ENCODE measurements at regions not wholly inside any gene's neighbourhood (a gene's known extent, or its start where the extent isn't known, plus 50 kb on each side); places are given as distances from the start of the nearest gene placed in this dataset.
"Not testable (repeated sequence)": the region's sequence is repeated elsewhere in the genome, so short reads cannot be mapped to it uniquely, and the experiment has no call there.

DNA sequence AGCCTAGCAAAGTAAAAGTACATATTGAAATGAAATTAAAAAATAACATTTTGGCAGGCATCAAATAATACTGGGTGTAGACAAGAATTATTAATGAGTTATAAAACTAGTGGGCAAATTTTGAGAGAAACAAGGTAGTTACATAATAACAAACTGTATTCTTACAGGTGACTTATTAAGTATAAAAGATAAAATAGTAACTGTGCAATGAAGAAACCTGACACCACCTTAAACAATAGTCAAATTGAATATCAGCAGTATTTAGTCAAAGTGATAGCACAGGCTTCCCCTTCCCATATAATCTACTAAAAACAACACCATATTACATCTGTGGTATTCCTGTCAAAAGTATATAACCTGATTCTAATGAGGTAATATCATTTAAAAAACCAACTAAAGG lies 1099.8 kb upstream of the CRIM1 start:
- DNase-seq: no peak

DNA sequence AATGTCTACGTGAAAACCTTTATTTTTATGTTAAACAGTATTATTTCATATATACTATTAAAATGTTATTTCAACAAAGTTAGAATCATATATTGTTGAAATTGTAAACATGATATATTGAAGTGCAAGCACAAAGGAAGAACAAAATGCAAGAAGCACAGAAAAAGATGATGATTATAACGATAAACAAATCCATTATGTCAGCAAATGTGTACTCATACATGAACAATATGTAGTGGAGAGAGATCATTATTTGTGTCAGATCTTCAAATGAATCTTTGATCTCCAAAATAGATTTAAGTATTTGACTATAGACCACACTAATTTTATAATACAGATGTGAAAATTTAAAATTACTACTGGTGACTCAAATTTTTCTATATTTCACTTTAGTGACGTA lies 1104.4 kb upstream of the CRIM1 start:
- no peak for DNase-seq

DNA sequence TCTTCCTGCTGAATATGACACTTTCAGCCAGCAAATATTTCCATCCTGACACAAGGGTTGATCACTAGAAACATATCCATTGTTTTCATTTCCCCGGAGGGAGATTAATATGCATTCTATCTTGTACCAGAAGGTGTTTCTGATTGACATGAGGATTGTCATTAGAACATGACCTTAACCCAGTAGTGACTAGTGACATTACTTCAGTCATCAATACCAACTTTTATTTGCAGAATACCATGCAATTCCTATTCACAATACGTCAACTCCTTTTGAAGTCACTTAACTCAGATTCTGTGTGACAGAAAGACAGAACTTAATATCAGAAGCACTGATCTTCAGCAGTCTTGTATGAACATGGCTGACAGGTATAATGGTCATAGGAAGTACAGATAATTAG lies 1108.9 kb upstream of the CRIM1 start:
- DNase-seq: no peak

GRCh38 chr2:35228584-35228983 lies 1127.0 kb upstream of the CRIM1 start:
- no peak for DNase-seq

DNA sequence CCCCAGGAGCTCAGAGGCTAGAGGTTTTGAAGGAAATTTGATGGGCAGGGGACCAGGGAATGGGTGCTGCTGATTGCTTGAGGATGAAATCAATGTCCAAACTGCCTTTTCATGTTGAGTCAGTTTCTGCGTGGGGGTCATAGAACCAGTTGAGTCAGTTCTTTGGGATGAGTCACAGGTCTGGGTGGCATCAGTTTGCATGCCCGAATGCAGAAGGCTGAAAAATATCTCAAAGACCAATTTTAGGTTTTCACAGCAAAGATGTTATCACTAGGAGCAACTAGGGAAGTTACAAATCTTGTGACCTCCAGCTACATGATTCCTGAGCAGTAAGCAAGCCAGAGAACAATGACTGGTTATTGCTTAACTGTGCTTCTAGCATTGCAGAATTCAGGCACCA lies 1135.1 kb upstream of the CRIM1 start:
- no peak for DNase-seq

DNA sequence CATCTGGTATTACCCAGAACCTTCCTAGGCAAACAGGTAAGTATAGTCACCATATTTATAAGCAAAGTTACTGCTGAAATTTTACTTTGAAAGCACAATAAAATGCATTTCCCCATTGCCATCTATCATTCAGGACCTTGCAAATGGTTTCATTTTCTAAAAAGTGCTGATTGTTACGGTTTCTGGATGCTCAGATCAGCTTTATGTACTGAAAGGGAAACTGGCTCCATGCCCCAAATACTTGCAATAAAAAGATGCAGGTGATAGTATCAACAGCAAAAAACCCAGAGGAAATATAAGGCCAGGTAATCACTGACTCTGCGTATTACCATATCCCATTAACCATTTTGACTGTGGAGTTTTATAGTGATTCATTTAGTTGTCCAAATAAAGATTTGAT lies 1150.7 kb upstream of the CRIM1 start:
- no peak for DNase-seq

GRCh38 chr2:35204323-35204722 lies 1151.3 kb upstream of the CRIM1 start:
- DNase-seq: no peak

DNA sequence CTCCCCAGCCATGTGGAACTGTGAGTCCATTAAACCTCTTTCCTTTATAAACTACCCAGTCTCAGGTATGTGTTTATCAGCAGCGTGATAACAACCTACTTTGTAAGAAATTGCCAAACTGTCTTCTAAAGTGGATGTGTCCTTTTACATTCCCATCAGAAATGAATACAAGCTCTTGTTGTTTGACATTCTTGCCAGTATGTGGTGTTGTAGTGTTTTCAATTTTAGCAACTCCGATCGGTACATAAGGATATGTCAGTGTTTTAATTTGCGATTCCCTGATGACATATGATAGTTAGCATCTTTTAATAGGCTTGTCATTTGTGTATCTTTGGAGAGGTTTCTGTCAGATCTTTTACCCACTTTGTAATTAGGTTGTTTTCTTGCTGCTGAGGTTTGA lies 1156.3 kb upstream of the CRIM1 start:
- no peak for DNase-seq

DNA sequence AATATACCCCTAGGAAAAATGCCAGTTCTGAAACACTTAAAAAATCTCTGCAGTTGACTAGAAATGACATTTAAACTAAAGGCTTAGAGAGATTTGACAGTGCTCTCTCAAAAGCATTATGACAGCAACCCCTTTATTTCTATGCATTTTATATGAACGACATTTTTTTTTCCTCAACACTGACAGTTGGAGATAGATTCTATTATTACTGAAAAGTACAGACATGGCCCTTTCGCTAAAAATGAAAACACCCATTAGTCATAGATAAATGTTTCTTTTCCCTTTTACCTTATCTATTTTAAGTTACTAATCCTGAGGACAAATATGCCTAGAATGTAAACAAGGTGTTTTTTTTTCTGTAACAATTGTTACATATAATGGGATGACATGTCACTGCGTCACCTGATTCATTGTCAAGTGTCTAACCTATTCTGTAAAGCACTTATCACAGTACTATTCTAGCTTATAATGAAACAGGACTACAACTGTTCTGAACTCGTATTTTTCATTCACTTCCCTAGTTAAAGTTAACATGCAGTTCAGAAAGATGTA lies 1169.6 kb upstream of the CRIM1 start:
- DNase-seq: no peak

DNA sequence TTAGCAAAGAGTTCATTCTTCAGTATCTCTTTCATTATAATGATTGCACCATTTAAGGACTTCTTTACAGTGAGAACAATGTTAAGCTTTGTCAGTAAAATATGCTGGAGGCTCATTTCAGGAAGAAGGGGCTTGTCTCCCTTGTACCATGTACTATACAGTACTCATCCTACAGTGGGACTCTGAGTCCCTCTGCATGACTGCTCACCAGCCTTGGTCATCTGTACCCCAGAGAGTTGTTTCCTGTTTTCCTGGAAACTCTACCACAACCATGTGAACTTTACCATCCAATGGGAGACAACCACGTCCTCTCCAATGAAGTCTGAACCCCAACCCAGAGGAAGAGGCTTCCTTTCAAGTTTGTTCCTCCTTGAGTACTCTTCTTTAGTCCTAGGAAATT lies 1171.1 kb upstream of the CRIM1 start:
- no peak for DNase-seq

- not testable (repeated sequence) for DNase-seq
Measured at GRCh38 chr2:35176726-35177125, 1178.9 kb upstream of the CRIM1 start.

- DNase-seq: no peak
Measured at GRCh38 chr2:35174845-35175244, 1180.7 kb upstream of the CRIM1 start.

- no peak for DNase-seq
Measured at GRCh38 chr2:35172687-35173086, 1182.9 kb upstream of the CRIM1 start.

GRCh38 chr2:35168351-35168750 lies 1187.2 kb upstream of the CRIM1 start:
- peak; percentile 10 for DNase-seq

- no peak for DNase-seq
Measured at GRCh38 chr2:35163948-35164347, 1191.6 kb upstream of the CRIM1 start.

DNA sequence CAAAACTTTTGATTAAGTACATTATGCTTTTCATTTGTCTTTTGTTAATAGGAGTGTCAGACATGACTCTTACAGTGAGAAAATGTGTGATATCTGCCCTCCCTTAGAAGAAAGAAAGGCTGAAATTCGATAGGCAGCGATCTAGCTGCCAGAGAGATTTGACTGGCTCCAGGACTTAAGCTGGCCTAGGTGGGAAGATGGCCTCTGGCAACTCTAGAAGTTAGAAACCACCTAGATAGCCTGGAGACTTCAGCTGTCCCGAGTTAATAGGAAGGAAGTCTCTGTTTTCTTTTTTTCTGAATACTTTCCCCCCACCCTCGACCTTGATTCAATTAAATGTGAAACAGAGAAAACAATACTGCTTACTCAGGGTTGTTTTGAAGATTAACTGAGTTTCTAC lies 1194.7 kb upstream of the CRIM1 start:
- no peak for DNase-seq

GRCh38 chr2:35125871-35126270 lies 1229.7 kb upstream of the CRIM1 start:
- DNase-seq: no peak

DNA sequence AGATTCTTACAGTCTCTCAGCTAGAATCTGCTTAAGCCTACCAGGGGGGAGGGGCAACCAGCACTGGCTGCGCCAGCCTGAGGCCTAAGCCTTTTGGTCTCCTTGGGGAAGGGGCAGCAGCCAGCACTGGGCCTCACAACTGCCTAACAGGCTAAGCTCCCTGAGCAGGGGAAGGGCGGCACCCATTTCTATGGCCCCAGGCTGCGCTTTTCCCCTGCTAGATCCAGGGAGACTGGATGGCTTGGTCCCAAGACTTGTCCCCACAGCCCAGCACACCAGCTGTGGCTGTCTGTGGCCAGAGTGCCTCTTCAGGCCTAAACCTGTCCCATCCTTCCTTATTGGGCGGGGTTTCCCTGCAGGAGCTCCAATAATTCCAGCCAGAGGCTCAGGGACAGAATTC lies 1230.3 kb upstream of the CRIM1 start:
- DNase-seq: peak; percentile 12

GRCh38 chr2:35116151-35116550 lies 1239.4 kb upstream of the CRIM1 start:
- no peak for DNase-seq

DNA sequence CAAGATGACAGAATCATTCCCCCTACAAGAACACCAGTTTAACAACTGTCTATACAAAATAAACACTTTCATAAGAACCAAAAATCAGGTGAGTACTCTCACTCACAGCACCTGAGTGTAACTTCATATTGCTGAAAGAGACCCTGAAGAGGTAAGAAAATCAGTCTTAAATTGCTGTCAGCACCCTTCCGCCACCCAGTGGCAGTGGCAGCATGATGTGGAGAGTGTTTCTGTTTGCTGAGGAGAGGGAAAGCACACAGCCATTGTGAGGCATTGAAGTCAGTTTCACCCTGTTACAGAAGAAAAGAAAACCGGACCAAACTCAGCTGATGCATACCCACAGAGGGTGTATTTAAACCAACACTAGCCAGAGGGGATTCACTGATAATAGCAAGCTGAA lies 1240.8 kb upstream of the CRIM1 start:
- peak; percentile 16 for DNase-seq

DNA sequence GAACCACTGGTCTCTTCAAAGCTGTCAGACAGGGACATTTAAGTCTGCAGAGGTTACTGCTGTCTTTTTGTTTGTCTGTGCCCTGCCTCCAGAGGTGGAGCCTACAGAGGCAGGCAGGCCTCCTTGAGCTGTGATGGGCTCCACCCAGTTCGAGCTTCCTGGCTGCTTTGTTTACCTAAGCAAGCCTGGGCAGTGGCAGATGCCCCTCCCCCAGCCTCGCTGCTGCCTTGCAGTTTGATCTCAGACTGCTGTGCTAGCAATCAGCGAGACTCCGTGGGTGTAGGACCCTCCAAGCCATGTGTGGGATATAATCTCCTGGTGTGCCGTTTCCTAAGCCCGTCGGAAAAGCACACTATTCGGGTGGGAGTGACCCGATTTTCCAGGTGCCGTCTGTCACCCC lies 1243.2 kb upstream of the CRIM1 start:
- DNase-seq: not testable (repeated sequence)

GRCh38 chr2:35104309-35104708 lies 1251.3 kb upstream of the CRIM1 start:
- DNase-seq: no peak

- DNase-seq: peak; percentile 9
Measured at GRCh38 chr2:35099342-35099741, 1256.2 kb upstream of the CRIM1 start.

DNA sequence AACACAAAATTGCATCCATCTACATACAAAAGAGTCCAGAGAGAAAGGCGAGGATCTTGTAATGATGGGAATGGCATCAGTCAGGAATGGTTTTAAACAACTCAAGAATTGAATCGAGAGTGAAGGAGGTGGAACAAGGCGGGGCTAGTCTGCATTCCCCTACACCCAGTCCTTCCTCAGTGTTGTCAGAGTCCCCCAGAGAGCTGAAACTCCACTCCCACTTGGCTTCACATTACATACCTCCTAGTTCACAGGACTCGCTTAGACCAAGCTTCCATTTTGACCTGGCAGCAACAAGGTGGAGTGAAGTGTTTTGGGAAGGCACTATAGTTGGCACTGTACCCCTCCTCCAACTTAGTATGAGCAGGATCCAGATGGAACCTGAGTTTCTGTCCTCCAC lies 1273.5 kb upstream of the CRIM1 start:
- DNase-seq: no peak

DNA sequence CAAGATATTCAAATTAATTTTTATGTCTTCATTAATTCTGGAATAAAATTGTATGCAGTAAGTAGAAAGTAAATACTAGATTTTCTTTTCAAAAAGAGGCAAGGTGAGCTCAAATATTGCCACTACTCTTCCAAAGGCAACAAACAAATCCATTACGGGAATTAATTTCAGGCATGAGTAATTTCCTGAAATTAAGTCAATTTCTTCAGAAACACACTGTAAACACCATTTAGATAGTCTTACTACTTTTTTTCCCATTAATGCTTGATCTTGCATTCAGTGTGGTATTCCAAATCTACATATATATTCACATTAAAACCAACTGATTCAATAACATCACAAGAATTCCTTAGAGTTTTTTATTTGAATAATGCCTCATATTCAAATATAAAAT lies 1274.0 kb upstream of the CRIM1 start:
- DNase-seq: no peak
